Esophagus squamous epithelium (tissue), 4 donors: ENCODE measurements at regions not wholly inside any gene's neighbourhood (a gene's known extent, or its start where the extent isn't known, plus 50 kb on each side); places are given as distances from the start of the nearest gene placed in this dataset.

Experiments
- CTCF ChIP-seq, 6 experiments: fragments of 450-650 bp in 4 of 6; fragments of 200-600 bp in 2 of 6; sonication (generic) in 2 of 6; IDR thresholded peaks; one replicate each; pipeline ENCODE4 v1.5.1; 2016 to 2019; ENCODE audit warnings: antibody characterized with exemption in 6 of 6, mild to moderate bottlenecking in 4 of 6, moderate library complexity in 4 of 6
- POLR2A ChIP-seq, 4 donors: fragments of 450-650 bp; IDR thresholded peaks; one replicate each; pipeline ENCODE4 v1.6.1; 2017; ENCODE audit warnings: antibody characterized with exemption in 4 of 4, mild to moderate bottlenecking in 4 of 4, moderate library complexity in 3 of 4

DNA sequence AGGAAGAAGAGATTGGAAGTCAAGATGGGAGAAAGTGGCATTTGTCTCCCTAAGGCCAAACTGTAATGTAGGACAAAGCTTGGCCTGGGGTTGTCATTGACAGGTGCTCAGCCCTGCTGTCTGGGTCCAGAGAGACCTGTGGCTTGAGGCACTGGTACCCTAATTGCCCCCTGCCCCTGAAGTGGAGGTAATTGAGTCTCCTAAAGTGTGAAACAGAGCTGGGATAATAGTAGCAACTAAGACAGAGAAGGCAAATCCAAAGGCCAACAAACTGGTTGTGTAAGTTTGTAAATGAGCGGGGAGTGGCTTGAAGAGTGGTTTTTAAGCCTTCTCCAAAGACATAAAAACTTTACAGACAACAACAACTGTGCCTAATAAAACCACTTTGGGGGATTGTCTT lies 264.2 kb upstream of the ROPN1 start:
- TF ChIP-seq CTCF (IDR thresholded peaks at IDR 0.05) (no peak), POLR2A (IDR thresholded peaks at IDR 0.05) (no peak)
